GM12872 (cell line): ENCODE measurements at regions not wholly inside any gene's neighbourhood (a gene's known extent, or its start where the extent isn't known, plus 50 kb on each side); places are given as distances from the start of the nearest gene placed in this dataset.

Experiments
- CTCF ChIP-seq: IDR thresholded peaks from 3 replicates; pipeline ENCODE4 v1.5.1; 2011; ENCODE audit warnings: low read depth, mild to moderate bottlenecking, low read length, moderate library complexity; ENCODE audit not compliant: insufficient read depth

GRCh38 chr1:196029410-196029809, 578.8 kb downstream of the KCNT2 start:
- no peak for TF ChIP-seq CTCF

- no peak for TF ChIP-seq CTCF
Observed at GRCh38 chr1:196027127-196027526, 581.1 kb downstream of the KCNT2 start.

- no peak for TF ChIP-seq CTCF
Observed at GRCh38 chr1:196009362-196009761, 598.9 kb downstream of the KCNT2 start.

GRCh38 chr1:196007763-196008162, 600.5 kb downstream of the KCNT2 start:
- no peak for TF ChIP-seq CTCF

- no peak for TF ChIP-seq CTCF
Observed at GRCh38 chr1:196005426-196005825, 602.8 kb downstream of the KCNT2 start.

- TF ChIP-seq CTCF = no peak
Observed at GRCh38 chr1:196002906-196003305, 605.3 kb downstream of the KCNT2 start.

GRCh38 chr1:196001188-196001587, 607.1 kb downstream of the KCNT2 start:
- no peak for TF ChIP-seq CTCF

- no peak for TF ChIP-seq CTCF
Observed at GRCh38 chr1:195999022-195999421, 609.2 kb downstream of the KCNT2 start.
